CD4-positive, alpha-beta T cell treated with Interleukin-10 for 1 hour (primary cell): ENCODE measurements at regions not wholly inside any gene's neighbourhood (a gene's known extent, or its start where the extent isn't known, plus 50 kb on each side); places are given as distances from the start of the nearest gene placed in this dataset.
"Not testable (repeated sequence)": the region's sequence is repeated elsewhere in the genome, so short reads cannot be mapped to it uniquely, and the experiment has no call there.

ENCODE experiments used
- DNase-seq: peaks from one replicate; pipeline ENCODE4 v3.0.0-alpha.2; 2020

- no peak for DNase-seq
Observed at GRCh38 chr7:10724449-10724848, 249.2 kb upstream of the PHF14 start.

- DNase-seq, result no peak
Observed at GRCh38 chr7:10727636-10728035, 246.0 kb upstream of the PHF14 start.

GRCh38 chr7:10731253-10731773 is 242.4 kb upstream of the PHF14 start:
- no peak for DNase-seq

- no peak for DNase-seq
Observed at GRCh38 chr7:10733747-10734146, 239.9 kb upstream of the PHF14 start.

- no peak for DNase-seq
Observed at GRCh38 chr7:10734595-10734994, 239.1 kb upstream of the PHF14 start.

DNA sequence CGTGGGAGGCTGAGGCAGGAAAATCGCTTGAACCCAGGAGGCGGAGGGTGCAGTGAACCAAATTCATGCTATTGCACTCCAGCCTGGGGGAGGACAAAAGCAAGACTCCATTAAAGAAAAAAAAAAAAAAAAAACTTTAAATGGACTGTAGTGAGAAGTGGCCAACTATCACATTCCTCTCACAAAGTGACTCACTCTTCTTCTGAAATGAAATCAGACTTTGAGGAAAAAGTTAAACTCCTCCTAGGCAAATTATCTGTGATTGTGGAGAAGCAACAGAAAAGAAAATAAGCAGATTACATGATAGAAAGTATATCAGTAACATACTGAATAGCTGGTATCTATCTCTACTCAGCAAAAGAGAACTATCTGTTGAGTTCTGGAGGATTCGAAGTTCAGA is 234.3 kb upstream of the PHF14 start:
- DNase-seq, result no peak

DNA sequence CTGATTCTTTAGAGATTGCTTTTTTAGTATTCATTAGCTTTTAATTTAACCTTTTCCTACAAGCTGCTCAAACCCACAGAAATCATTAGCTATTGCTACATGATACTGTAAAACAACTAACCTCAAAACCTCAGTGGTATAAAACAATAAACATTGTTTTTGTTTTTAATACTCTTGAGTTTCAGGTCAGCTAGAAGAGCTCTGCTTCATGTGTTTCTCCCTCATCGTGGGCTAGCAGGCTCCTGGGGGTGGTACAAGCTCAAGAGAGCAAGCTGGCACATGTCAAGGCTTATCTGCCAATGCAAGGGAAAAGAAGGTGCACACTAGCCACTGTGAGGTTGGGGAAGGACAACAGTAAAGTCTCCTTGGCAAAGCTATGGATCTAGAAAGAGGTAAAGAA is 232.9 kb upstream of the PHF14 start:
- no peak for DNase-seq

- no peak for DNase-seq
Observed at GRCh38 chr7:10756981-10757380, 216.7 kb upstream of the PHF14 start.

DNA sequence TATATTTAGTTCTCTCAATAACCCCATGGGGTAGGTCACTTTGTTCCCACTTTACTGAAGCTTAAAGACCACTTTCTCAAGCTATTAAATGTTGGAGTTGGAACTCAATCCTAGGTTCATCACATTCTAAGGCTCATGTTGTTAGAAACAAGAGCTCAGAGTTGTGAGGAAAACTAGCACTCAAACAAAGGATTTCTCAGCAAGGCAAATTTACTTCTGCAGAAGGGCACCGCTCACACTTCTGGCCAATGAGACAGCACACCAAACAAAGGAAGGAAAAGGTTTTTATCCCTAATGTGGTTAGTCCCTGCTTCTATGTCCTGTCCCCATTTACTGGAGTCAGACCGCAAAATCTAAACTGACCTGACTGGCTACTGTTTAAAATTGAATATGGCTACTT is 214.6 kb upstream of the PHF14 start:
- DNase-seq, result no peak

DNA sequence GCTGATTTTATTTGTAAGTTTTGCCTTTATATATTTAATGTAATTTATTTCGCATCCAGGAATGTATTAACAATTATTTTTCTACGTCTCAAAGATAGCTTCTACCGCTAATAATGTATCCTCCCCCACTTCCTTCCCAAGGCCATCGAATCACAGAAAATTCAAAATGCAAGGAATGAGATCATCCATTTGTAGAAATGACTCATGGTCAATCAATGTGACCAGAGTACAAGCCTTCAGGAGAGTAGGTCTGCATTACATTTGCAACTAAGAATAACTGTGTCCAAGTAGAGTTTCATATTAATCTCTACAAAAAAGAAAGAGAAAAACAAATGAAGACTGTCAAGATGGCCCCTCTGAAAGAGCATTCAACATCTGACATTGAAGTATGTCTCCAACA is 205.9 kb upstream of the PHF14 start:
- DNase-seq, result no peak

- no peak for DNase-seq
Observed at GRCh38 chr7:10770176-10770575, 203.5 kb upstream of the PHF14 start.

GRCh38 chr7:10773430-10773829 is 200.2 kb upstream of the PHF14 start:
- DNase-seq, result no peak

DNA sequence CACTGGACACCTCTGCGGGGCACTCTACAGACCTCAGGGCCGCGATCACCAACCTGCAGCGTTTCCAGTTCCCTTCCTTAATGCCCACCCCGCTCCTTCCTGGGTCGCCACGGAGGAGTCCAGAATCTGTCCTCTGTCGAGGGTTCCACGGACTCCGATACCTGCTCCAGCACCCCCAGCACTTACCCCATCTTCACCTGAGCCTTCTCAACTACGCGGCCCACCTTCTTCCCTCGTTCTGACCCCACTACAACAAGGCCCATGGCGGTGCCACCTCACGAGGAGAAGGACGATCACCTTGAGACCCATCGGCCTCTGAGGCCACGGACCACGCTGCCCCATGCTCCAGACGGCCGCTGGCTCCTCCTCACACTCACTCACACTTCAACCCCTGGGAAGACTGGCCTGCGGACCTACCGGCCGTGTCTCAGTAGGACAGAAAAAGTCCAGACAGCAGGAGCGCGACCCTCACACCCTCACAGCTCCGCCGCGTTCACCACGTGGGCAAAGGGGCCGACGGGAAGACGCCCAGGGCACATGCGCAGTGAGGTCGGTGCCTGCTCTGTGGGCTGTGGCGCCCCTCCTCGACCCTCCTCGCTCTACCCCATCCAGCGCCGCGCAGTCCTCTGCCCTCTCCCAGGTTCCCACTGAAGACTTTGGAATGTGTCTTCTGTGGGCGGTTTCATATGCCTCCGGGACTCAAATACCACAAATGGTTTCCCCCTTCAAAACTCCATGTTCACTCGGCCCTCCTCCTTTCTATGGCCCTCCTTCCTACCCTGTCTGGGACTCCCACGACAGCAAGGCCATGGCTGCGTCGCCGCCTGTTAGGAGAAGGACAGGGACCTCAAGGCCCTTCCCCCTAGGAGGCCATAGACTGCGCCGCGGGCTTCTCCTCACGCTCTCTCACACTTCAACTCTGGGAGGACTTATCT is 193.9 kb upstream of the PHF14 start:
- no peak for DNase-seq

GRCh38 chr7:10780400-10780747 is 193.3 kb upstream of the PHF14 start:
- DNase-seq, result no peak

GRCh38 chr7:10786976-10787375 is 186.7 kb upstream of the PHF14 start:
- DNase-seq, result not testable (repeated sequence)

- no peak for DNase-seq
Observed at GRCh38 chr7:10789170-10789569, 184.5 kb upstream of the PHF14 start.

DNA sequence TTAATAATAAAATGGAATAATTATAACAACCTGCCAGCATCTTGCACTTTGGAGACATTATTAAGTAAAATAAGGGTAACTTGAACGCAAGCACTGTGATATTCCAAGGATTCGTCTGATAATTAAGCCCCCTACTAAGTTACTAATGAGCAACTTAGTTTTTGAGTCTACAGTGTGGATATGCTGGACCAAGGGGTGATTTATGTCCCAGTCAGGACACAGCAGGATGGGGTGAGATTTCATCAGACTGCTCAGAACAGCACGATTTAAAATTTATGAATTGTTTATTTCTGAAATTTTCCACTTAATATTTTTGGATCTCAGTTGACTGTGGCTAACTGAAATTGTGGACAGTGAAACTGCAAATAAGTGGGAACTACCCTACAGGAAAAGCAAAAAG is 182.8 kb upstream of the PHF14 start:
- no peak for DNase-seq

DNA sequence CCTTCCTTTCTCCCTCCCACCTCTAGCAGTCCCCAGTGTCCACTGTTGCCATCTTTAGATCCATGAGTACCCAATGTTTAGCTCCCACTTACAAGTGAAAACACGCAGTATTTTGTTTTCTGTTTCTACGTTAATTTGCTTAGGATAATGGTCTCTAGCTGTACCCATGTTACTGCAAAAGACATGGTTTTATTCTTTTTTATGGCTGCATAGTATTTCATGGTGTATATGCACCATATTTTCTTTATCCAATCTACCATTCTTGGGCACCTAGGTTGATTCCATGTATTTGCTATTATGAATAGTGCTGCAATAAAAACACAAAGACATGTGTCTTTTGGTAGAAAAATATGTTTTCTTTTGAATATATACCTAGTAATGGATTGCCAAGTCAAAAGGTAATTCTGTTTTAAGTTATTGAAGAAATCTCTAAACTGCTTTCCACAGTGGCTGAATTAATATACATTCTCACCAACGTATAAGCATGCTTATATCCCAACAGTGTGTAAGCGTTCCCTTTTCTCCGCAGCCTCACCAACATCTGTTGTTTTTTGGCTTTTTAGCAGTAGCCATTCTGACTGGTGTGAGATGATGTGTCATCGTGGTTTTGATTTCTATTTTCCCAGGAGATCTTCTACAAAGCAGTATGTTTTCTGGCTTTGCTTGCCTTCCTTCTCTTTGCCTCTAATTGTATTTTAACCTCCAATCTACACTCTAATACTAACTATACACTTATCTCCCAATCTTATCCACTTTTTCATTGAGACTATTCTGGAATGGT is 179.5 kb upstream of the PHF14 start:
- no peak for DNase-seq

DNA sequence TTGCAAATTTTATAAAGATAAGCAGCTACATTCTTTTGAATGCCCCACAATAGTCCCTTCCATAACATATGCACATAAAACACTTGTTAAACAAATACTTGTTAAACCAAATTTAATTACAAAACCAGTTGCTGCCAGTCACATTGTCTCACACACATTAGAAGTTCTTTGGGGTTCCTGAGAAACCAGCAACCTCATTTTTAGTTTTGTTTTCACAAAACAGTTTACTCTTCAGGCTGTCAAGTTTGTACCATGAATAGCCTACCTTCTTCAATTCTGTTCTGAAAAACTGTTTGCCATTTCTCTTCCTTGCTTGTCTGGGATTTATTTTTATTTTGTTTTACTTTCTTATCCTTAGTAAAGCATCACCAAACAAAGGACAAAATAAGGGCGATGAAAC is 176.5 kb upstream of the PHF14 start:
- no peak for DNase-seq

DNA sequence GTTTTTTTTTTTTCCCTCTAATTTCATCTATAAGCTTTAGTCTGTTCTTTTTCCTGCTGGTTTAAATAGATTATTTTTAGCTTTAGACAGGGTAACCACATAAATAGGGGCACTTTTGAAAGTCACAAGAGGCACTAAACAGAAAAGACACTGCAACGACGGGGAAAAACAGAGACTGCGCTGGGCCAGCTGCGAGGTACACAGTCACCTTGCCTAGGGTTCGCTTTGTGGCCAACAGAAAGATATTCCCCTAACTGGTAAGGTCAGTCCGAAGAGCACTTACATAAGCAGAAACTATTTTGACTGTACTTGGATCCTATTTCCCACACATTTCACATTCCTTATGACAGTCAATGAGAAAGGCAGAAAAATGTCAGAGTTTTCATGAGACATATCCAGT is 175.6 kb upstream of the PHF14 start:
- no peak for DNase-seq

DNA sequence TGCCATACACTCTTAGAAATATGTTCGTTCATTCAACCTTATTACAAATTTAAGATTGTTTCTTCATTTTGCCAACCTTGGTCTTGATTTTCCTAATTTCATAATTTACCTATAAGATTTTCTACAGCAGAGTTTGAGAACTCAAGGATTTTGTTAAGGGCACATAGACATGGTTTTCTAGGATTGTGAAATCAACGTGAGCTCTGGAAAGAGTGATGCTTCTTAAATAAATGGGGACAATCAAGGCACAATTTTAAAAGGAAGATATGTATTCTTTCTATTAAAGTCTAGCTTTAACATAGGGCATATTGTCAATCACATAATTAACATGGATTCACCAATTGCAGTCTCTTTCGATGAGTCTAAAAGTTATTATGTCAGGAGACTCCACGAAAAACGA is 174.2 kb upstream of the PHF14 start:
- DNase-seq, result no peak

- DNase-seq, result no peak
Observed at GRCh38 chr7:10802011-10802410, 171.7 kb upstream of the PHF14 start.

DNA sequence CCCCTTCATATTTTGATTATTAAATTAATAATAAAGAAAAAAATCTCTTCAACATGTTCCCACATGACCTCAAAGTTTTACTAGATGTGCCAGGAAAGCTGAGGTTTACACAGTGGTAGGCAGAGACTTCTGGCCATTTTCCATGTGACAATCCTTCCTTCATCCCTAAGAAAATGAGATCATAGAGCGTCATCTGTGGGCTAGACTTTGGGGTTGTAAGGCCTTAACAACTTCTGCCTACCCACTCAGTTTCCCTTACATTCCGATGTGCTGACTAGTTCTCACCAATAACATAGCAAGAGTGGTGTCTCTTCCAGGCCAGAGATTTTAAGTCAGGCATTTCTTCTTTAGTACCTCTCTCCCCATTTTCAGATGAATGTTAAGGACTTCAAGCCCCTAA is 171.1 kb upstream of the PHF14 start:
- DNase-seq, result no peak

DNA sequence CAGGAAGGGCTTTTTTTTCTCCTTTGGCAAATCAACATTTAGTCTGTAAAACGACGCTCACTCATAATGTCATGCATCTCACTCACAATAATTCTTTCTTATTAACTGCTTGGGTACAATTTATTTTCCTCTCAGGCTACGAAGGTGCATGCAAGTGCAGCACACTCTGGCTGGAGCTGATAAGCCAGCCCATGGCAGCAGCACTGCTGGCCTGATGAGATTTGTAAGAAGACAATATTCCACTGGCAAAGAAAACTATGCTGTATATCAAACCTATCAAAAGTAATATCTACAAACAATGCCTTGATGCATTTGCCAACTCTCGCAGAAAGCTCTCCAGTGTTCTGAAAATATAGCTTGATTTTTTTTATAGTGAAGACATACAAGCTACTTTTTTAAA is 170.0 kb upstream of the PHF14 start:
- no peak for DNase-seq
